ENCODE measurements at regions not wholly inside any gene's neighbourhood (a gene's known extent, or its start where the extent isn't known, plus 50 kb on each side); places are given as distances from the start of the nearest gene placed in this dataset.

DNA sequence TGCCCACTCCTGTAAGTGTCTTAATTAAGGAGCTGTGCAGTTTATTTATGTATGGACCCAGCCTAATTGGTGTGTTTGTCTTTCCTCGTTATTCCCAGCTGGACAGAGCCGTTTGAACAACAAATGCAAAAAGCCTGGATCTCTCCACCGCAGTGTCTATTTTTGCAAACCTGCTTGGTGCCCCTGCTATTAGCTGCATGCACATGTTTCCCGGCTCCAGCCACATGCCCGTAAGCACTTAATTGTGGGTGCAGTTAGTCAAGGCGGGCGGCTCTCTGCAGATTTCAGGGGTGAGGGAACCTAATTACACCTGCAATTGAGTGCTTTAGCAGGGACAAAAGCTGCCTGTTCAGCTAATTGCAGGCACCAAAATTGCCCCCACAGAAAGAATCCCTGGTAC lies 74.0 kb upstream of the GSE1 start:
- Histone ChIP-seq H3K4me3 (ENCODE audit: low read depth, low read length) (no peak overlapping the region), H3K27ac (no peak overlapping the region), H3K36me3 (replicated peaks) (no peaks in the 10 kb centered on the region), H3K27me3 (replicated peaks) (no peaks in the 10 kb centered on the region)
- no peak for TF ChIP-seq CTCF (IDR thresholded peaks at IDR 0.05; ENCODE audit: low read depth, low read length, missing control alignments)
- DNase-seq: no peak
- in situ Hi-C loops (cut with HindIII; ENCODE audit: low pct_ligation_motif_present, low sequenced_read_pairs): no loop called here

GRCh38 chr16:85539629-85540291 lies 73.4 kb upstream of the GSE1 start:
- no peak for TF ChIP-seq CTCF (IDR thresholded peaks at IDR 0.05; ENCODE audit: low read depth, low read length, missing control alignments)
- Histone ChIP-seq H3K27me3 (replicated peaks) (no peaks in the 10 kb centered on the region), H3K4me3 (ENCODE audit: low read depth, low read length) (no peak overlapping the region)

GRCh38 chr16:85541181-85541580 lies 71.9 kb upstream of the GSE1 start:
- TF ChIP-seq CTCF (IDR thresholded peaks at IDR 0.05; ENCODE audit: low read depth, low read length, missing control alignments): no peak
- in situ Hi-C loops (cut with HindIII; ENCODE audit: low pct_ligation_motif_present, low sequenced_read_pairs): no loop called here

More at GRCh38 chr16:85539629-85540291, 73.4 kb upstream of the GSE1 start:
- DNase-seq: no peak
- Histone ChIP-seq H3K36me3 (replicated peaks) (no peaks in the 10 kb centered on the region), H3K27ac (no peak overlapping the region)
- in situ Hi-C loops (cut with HindIII; ENCODE audit: low pct_ligation_motif_present, low sequenced_read_pairs): no loop called here

GRCh38 chr16:85541619-85541979 lies 71.5 kb upstream of the GSE1 start:
- H3K27ac ChIP-seq: no peak overlapping the region
- H3K27me3 ChIP-seq (replicated peaks): no peaks in the 10 kb centered on the region
- H3K4me3 ChIP-seq (ENCODE audit: low read depth, low read length): no peak overlapping the region
- no peak for TF ChIP-seq CTCF (IDR thresholded peaks at IDR 0.05; ENCODE audit: low read depth, low read length, missing control alignments)
- in situ Hi-C loops (cut with HindIII; ENCODE audit: low pct_ligation_motif_present, low sequenced_read_pairs): no loop called here
- no peaks in the 10 kb centered on the region for H3K36me3 ChIP-seq (replicated peaks)
- no peak for DNase-seq

More at GRCh38 chr16:85541181-85541580, 71.9 kb upstream of the GSE1 start:
- no peak for DNase-seq
- no peaks in the 10 kb centered on the region for H3K36me3 ChIP-seq (replicated peaks)
- H3K27ac ChIP-seq: no peak overlapping the region
- no peak overlapping the region for H3K4me3 ChIP-seq (ENCODE audit: low read depth, low read length)
- no peaks in the 10 kb centered on the region for H3K27me3 ChIP-seq (replicated peaks)

DNA sequence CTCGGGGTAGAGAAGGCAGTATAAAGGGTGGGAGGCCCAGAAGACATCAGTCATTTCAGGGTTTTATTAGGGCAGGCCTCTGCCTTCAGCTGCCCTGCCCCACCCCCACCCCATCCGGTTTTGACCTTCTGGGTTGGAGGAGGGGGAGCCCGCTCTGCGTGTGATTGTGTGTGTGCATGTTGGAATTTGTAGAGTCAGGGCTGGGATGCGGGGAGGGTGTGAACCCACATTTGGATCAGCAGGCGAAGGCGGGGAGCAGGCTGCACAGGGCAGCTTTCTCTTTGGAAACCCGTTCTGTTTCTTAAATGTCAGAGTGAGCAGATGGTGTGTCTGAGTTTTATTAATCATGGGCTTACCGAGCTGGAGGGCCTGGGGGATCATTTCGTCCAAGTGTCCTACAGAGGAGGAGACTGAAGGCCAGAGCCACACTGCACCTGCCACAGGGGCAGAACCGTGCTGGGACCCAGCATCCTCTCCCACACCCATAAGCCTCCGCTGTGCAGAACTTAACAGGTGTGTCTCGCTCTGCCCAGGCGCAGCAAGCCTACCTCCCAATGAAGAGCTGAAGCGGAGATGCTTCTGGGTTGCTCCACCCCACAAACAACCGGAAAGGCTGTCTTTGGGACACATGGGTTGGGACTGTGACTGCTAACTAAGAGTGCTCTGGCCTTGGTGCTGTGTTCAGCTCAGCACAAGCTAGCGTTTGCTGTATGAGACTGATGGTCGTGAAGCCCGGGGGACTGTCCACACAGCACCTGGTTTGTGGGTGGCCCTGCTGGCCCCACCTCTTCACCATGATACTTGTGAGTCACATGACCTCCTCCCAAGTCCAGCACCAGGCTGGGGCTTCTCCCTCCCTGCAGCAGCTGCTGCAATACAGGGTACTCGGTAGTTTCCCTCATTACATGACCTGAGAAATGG lies 70.9 kb upstream of the GSE1 start:
- TF ChIP-seq CTCF (IDR thresholded peaks at IDR 0.05; ENCODE audit: low read depth, low read length, missing control alignments): no peak
- no peak for DNase-seq
- in situ Hi-C loops (cut with HindIII; ENCODE audit: low pct_ligation_motif_present, low sequenced_read_pairs): no loop called here
- Histone ChIP-seq H3K27me3 (replicated peaks) (no peaks in the 10 kb centered on the region), H3K4me3 (ENCODE audit: low read depth, low read length) (no peak overlapping the region), H3K27ac (no peak overlapping the region), H3K36me3 (replicated peaks) (no peaks in the 10 kb centered on the region)
